ENCODE measurements at regions not wholly inside any gene's neighbourhood (a gene's known extent, or its start where the extent isn't known, plus 50 kb on each side); places are given as distances from the start of the nearest gene placed in this dataset.

- TF ChIP-seq CTCF (IDR thresholded peaks at IDR 0.05; ENCODE audit: insufficient read depth, low read depth, low read length): no peak
- no peak for TF ChIP-seq EZH2 (IDR thresholded peaks at IDR 0.05; ENCODE audit: insufficient read depth, low read length)
Observed at GRCh38 chrX:63934791-63935190, 149.8 kb upstream of the ARHGEF9 start.
